Cardiac muscle cell (in vitro differentiated cells and primary cell): ENCODE measurements at regions not wholly inside any gene's neighbourhood (a gene's known extent, or its start where the extent isn't known, plus 50 kb on each side); places are given as distances from the start of the nearest gene placed in this dataset.

ENCODE experiments used
- DNase-seq, 2 donors: peaks; one replicate each; pipeline versions ENCODE4 v3.0.0 to v3.0.0-alpha.2; 2010 to 2017; ENCODE audit warnings: low read depth in 1 of 2, low spot score in 1 of 2
- H3K27ac ChIP-seq: fragments of 200-600 bp; sonication (generic); 2 replicates; pipeline ENCODE4 v1.5.1; 2016
- H3K27me3 ChIP-seq: fragments of 200-600 bp; sonication (generic); 2 replicates; pipeline ENCODE4 v1.6.0; 2016; ENCODE audit warnings: control low read depth
- H3K36me3 ChIP-seq: fragments of 200-600 bp; sonication (generic); 2 replicates; pipeline ENCODE4 v1.5.1; 2016; ENCODE audit warnings: control low read depth
- H3K4me1 ChIP-seq: fragments of 200-600 bp; sonication (generic); 2 replicates; pipeline ENCODE4 v1.8.1; 2017; ENCODE audit warnings: low read depth, mild to moderate bottlenecking, mixed run types
- H3K4me3 ChIP-seq: fragments of 200-600 bp; sonication (generic); 2 replicates; pipeline ENCODE4 v1.5.1; 2016; ENCODE audit warnings: mild to moderate bottlenecking
- H3K9me3 ChIP-seq: fragments of 200-600 bp; sonication (generic); 2 replicates; pipeline ENCODE4 v1.5.1; 2017; ENCODE audit warnings: low read depth, mild to moderate bottlenecking, control low read depth
- TF ChIP-seq, protein P1 (sequence below): IDR thresholded peaks from 2 replicates; pipeline ENCODE4 v1.5.1; 2012; ENCODE audit warnings: low read depth, mild to moderate bottlenecking, low read length

DNA sequence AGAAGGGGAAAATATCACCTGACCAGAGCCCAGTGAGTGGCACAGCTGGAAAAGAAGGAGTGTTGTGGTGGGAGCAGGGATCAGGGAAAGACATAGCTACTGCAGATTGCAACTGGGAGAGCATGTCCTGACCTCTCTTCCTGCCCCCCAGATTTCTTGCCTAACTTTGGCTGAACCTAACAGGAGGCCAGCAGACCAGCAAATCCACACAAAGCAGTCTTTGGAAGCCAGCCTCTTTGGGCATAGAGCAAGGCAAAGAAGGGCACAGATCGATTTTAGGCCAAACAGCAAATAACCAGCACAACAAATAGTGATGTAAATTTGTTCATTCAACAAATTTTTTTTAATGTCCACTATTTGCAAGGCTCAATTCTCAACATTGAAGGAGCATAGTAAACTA, 433.2 kb upstream of the GHITM start:
- Histone ChIP-seq H3K36me3 (no peaks in the 10 kb centered on the region), H3K4me1 (no peaks in the 10 kb centered on the region), H3K9me3 (no peaks in the 10 kb centered on the region), H3K27me3 (no peaks in the 10 kb centered on the region), H3K4me3 (no peak overlapping the region), H3K27ac (no peak overlapping the region)
- DNase-seq = no peak
- TF ChIP-seq, protein P1, sequence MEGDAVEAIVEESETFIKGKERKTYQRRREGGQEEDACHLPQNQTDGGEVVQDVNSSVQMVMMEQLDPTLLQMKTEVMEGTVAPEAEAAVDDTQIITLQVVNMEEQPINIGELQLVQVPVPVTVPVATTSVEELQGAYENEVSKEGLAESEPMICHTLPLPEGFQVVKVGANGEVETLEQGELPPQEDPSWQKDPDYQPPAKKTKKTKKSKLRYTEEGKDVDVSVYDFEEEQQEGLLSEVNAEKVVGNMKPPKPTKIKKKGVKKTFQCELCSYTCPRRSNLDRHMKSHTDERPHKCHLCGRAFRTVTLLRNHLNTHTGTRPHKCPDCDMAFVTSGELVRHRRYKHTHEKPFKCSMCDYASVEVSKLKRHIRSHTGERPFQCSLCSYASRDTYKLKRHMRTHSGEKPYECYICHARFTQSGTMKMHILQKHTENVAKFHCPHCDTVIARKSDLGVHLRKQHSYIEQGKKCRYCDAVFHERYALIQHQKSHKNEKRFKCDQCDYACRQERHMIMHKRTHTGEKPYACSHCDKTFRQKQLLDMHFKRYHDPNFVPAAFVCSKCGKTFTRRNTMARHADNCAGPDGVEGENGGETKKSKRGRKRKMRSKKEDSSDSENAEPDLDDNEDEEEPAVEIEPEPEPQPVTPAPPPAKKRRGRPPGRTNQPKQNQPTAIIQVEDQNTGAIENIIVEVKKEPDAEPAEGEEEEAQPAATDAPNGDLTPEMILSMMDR = no peak

DNA sequence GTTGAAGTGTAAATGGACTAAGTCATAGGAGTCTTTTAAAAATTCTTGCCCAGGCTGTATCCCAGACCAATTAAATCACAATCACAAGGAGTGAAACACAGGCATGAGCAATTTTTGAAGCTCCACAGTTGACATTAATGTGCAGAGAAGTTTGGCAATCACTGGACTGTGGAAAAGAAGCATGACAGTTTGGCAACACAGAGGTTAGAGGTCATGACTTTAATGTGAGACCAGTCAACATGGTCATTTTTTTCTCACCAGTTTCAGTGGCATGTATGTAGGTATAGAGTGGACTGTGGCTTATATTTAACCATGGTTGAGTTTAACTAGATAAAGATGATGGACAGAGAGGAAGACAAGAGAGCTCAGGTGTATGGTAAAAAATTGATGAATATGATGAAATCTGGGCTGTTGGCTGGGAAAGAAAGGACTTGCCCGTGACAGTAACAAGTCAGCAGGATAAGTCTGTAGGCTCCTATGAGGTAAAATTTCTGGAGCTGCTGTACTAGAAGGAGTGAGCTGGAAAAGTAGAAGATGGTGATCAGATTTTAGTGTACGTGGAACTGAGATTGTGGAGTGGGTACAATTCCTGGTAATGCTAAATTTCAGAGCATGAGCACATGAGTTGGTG, 432.2 kb upstream of the GHITM start:
- TF ChIP-seq, protein P1 = no peak
- H3K4me1 ChIP-seq = no peaks in the 10 kb centered on the region
- no peak overlapping the region for H3K27ac ChIP-seq
- no peak overlapping the region for H3K4me3 ChIP-seq
- H3K9me3 ChIP-seq = no peaks in the 10 kb centered on the region
- H3K36me3 ChIP-seq = no peaks in the 10 kb centered on the region
- H3K27me3 ChIP-seq = no peaks in the 10 kb centered on the region
- no peak for DNase-seq

DNA sequence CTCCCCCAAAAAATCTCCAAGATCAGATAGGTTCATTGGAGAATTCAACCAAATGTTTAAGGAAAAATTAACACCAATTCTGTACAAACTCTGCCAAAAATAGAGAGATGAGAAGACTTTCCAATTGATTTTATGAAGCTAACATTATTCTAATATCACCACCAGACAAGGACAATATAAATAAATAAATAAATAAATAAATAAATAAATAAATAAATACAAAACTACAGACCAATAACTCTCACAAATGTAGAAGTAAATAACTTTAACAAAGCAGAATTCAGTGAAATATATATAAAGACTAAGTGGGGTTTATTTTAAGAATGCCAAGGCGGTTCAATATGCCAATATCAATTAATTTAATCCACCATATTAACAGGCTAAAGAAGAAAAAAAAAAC, 425.9 kb upstream of the GHITM start:
- Histone ChIP-seq H3K4me1 (no peaks in the 10 kb centered on the region), H3K36me3 (no peaks in the 10 kb centered on the region), H3K27me3 (no peaks in the 10 kb centered on the region), H3K4me3 (no peak overlapping the region), H3K9me3 (no peaks in the 10 kb centered on the region), H3K27ac (no peak overlapping the region)
- TF ChIP-seq, protein P1 = no peak
- DNase-seq = no peak

DNA sequence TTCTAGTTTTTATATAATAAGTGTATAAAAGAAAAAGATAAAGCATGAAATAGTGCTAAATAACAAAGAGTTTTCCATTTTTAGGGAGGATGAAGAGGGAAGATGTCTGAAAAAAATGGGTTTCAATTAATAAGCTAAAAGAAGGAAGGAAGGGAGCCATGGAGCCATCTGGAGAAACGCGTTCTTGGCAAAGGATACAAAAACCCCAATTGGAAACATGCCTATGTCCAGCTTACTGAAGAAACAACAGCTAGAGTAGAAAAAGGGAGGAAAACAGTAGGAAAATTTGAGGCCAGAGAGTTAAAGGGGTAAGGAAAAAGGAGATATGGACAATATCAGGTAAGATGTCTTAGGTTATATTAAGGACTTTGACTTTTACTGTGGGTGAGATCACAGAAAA, 416.2 kb upstream of the GHITM start:
- H3K27me3 ChIP-seq = no peaks in the 10 kb centered on the region
- H3K4me3 ChIP-seq = no peak overlapping the region
- TF ChIP-seq, protein P1 = no peak
- H3K27ac ChIP-seq = no peak overlapping the region
- H3K36me3 ChIP-seq = no peaks in the 10 kb centered on the region
- H3K9me3 ChIP-seq = no peaks in the 10 kb centered on the region
- no peaks in the 10 kb centered on the region for H3K4me1 ChIP-seq
- DNase-seq = no peak

DNA sequence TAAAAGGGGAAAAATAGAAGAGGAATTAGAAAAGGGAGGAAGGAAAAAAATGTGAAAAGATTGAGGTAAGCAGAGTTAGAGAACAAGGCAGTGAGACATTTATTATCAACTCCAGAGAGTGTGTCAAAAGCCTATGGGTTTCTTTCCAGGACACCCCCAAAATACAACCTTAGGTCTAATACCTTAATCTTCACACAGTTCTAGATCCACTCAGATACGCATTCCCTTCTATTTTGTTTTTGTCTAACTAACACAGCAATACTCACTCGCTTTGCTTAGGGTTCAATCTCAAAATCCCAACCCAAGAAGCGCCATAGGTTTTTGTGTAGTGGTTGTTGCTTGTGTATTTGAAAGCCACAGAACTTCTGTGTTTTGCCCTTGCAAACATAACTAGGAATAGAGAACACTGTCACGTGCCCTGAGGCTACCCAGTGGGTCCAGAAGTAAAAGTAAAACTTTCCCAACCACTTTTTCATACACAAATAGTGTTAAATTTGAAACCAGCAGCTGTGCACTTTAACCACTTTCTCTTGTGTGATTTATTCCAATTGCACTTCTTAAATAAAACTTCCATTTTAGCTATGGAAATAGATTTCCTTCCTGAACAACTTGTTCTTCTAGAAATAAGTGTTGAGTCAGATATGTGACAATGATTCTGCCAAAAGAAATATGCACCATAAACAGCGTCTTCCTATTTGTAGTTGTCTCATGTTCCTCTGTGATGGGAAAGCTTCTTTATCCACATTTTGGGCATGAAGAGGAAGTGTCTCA, 414.7 kb upstream of the GHITM start:
- H3K4me1 ChIP-seq = no peaks in the 10 kb centered on the region
- H3K36me3 ChIP-seq = no peaks in the 10 kb centered on the region
- no peak overlapping the region for H3K4me3 ChIP-seq
- TF ChIP-seq, protein P1 = no peak
- no peaks in the 10 kb centered on the region for H3K27me3 ChIP-seq
- no peak overlapping the region for H3K27ac ChIP-seq
- peak in 1 of 2 donors; percentile 0 for DNase-seq
- no peaks in the 10 kb centered on the region for H3K9me3 ChIP-seq
